K562 (cell line): ENCODE measurements at regions not wholly inside any gene's neighbourhood (a gene's known extent, or its start where the extent isn't known, plus 50 kb on each side); places are given as distances from the start of the nearest gene placed in this dataset.

Experiments
- ATAC-seq: fragments of 200-7000 bp; cut with Tn5 transposase; 3 replicates; pipeline ENCODE4 v1.9.1; 2020; ENCODE audit warnings: moderate library complexity
- BruUV-seq: library from RNA; stranded (reverse); fragments of 400-500 nt; replicated peaks from 2 replicates; lab custom pipeline; 2021; lab: Mats Ljungman, UMichigan
- CTCF ChIA-PET: fragments of 300-600 bp; formaldehyde crosslinking; extraction: SDS; loops from one replicate; lab custom pipeline; 2021; ENCODE audit warnings: low intra/inter-chr PET ratio; lab: Yijun Ruan, JAX
- POLR2A ChIA-PET: fragments of 300-600, 350-650 bp; sonication (Branson Sonifier 250); formaldehyde crosslinking; extraction: SDS; loops from one replicate; lab custom pipeline; 2021; ENCODE audit warnings: antibody characterized with exemption, inconsistent platforms; lab: Yijun Ruan, JAX
- DNase-seq, 4 experiments: peaks; one replicate each; pipeline versions ENCODE4 v3.0.0 to v3.0.0-alpha.2; 2011 to 2018; ENCODE audit warnings: low spot score in 3 of 4, mixed read lengths in 3 of 4; ENCODE audit errors: extremely low read depth in 1 of 4
- FAIRE-seq: peaks from 2 replicates; lab custom pipeline; 2011; peaks lifted over from hg19 to GRCh38; lab: Jason Lieb, UNC
- H2AFZ ChIP-seq: 2 replicates; pipeline ENCODE4 v1.6.0; 2011; ENCODE audit warnings: low read depth, low read length, control low read depth, inconsistent platforms
- H3K27ac ChIP-seq: fragments of 200-600 bp; 3 replicates; pipeline ENCODE4 v1.8.0; 2011; ENCODE audit warnings: low read depth, mild to moderate bottlenecking, control low read depth, inconsistent platforms, low read length, moderate library complexity, mixed read lengths; ENCODE audit errors: extremely low read depth
- H3K27me3 ChIP-seq, 2 experiments: fragments of 300-600 bp in 1 of 2; 2 replicates in 1 of 2; 3 replicates in 1 of 2; pipeline versions ENCODE4 v1.6.0 to v1.8.0; 2011; ENCODE audit warnings: inconsistent platforms in 2 of 2, low read length in 2 of 2, mild to moderate bottlenecking in 1 of 2, mixed read lengths in 1 of 2, moderate library complexity in 1 of 2; ENCODE audit not compliant: control insufficient read depth in 2 of 2, insufficient read depth in 2 of 2
- H3K36me3 ChIP-seq: fragments of 300-600 bp; 3 replicates; pipeline ENCODE4 v1.8.0; 2011; ENCODE audit warnings: mild to moderate bottlenecking, low read length, inconsistent platforms; ENCODE audit not compliant: control insufficient read depth, insufficient read depth
- H3K4me1 ChIP-seq, 2 experiments: fragments of 200-600 bp in 1 of 2; replicated peaks in 1 of 2; 2 replicates in 1 of 2; 3 replicates in 1 of 2; pipeline versions ENCODE4 v1.5.1 to v1.8.0; 2011; ENCODE audit warnings: inconsistent platforms in 2 of 2, low read length in 2 of 2, mild to moderate bottlenecking in 1 of 2, mixed read lengths in 1 of 2, moderate library complexity in 1 of 2; ENCODE audit not compliant: control insufficient read depth in 2 of 2, insufficient read depth in 2 of 2
- H3K4me2 ChIP-seq: 2 replicates; pipeline ENCODE4 v1.6.1; 2011; ENCODE audit warnings: low read length, control low read depth, inconsistent platforms, mixed read lengths; ENCODE audit not compliant: insufficient read depth
- H3K4me3 ChIP-seq: fragments of 200-600 bp; sonication (generic), shearing (Covaris generic); 2 replicates; pipeline ENCODE4 v1.5.1; 2016; ENCODE audit warnings: control low read depth, inconsistent platforms
- H3K79me2 ChIP-seq: fragments of 200-600 bp; 3 replicates; pipeline ENCODE4 v1.8.0; 2011; ENCODE audit warnings: low read length, inconsistent platforms; ENCODE audit not compliant: control insufficient read depth, insufficient read depth
- H3K9ac ChIP-seq, 2 experiments: 2 replicates each; pipeline versions ENCODE4 v1.6.0 to v1.6.1; 2011; ENCODE audit warnings: low read depth in 2 of 2, low read length in 2 of 2, control low read depth in 1 of 2, inconsistent platforms in 1 of 2, mild to moderate bottlenecking in 1 of 2, mixed read lengths in 1 of 2; ENCODE audit not compliant: insufficient read depth in 1 of 2
- H3K9me1 ChIP-seq: one replicate; pipeline ENCODE4 v1.6.0; 2011; ENCODE audit warnings: inconsistent platforms, mild to moderate bottlenecking, low read length, moderate library complexity; ENCODE audit not compliant: control insufficient read depth, insufficient read depth
- H3K9me3 ChIP-seq: replicated peaks from 2 replicates; pipeline ENCODE4 v1.5.1; 2011; ENCODE audit warnings: low read depth, low read length, inconsistent platforms; ENCODE audit not compliant: control insufficient read depth, insufficient read depth
- H4K20me1 ChIP-seq: replicated peaks from 2 replicates; pipeline ENCODE4 v1.6.1; 2011; ENCODE audit warnings: low read length, inconsistent platforms, mixed read lengths; ENCODE audit not compliant: control insufficient read depth, insufficient read depth
- CREB3L1 ChIP-seq: fragments of 450-650 bp; IDR thresholded peaks from 2 replicates; pipeline ENCODE4 v1.6.1; 2014; ENCODE audit warnings: low read depth, mild to moderate bottlenecking, moderate library complexity, borderline replicate concordance
- EWSR1 ChIP-seq: fragments of 450-650 bp; IDR thresholded peaks from 2 replicates; pipeline ENCODE4 v1.6.1; 2018; ENCODE audit warnings: borderline replicate concordance, mild to moderate bottlenecking, low read depth, moderate library complexity; ENCODE audit not compliant: partially characterized antibody
- HCFC1 ChIP-seq: IDR thresholded peaks from 2 replicates; pipeline ENCODE4 v1.6.1; 2012; ENCODE audit warnings: low read depth, low read length, improper control_type of control experiment
- IRF1 ChIP-seq: sonication (generic); formaldehyde crosslinking; IDR thresholded peaks from 2 replicates; pipeline ENCODE4 v1.8.0; 2022; ENCODE audit warnings: missing genetic modification reagents, mild to moderate bottlenecking, borderline replicate concordance
- MCM2 ChIP-seq: fragments of 450-650 bp; IDR thresholded peaks from 2 replicates; pipeline ENCODE4 v1.6.1; 2017; ENCODE audit warnings: low read depth, mild to moderate bottlenecking
- MTA3 ChIP-seq: fragments of 450-650 bp; formaldehyde crosslinking; IDR thresholded peaks from 2 replicates; pipeline ENCODE4 v1.6.1; 2017; ENCODE audit warnings: mild to moderate bottlenecking, borderline replicate concordance
- MXI1 ChIP-seq: IDR thresholded peaks from 2 replicates; pipeline ENCODE4 v1.6.1; 2011; ENCODE audit warnings: low read depth, mild to moderate bottlenecking, improper control_type of control experiment, low read length
- NFYB ChIP-seq: IDR thresholded peaks from 2 replicates; pipeline ENCODE4 v1.6.1; 2011; ENCODE audit warnings: mild to moderate bottlenecking, moderate library complexity; ENCODE audit not compliant: insufficient read length; ENCODE audit errors: extremely low read depth
- PCBP2 ChIP-seq: fragments of 200-400 bp; formaldehyde crosslinking; IDR thresholded peaks from 2 replicates; pipeline ENCODE4 v1.6.1; 2018; ENCODE audit warnings: low read length, low read depth, mild to moderate bottlenecking, moderate library complexity; ENCODE audit not compliant: poor library complexity, severe bottlenecking
- TSHZ1 ChIP-seq: fragments of 250-450 bp; sonication (Bioruptor Pico); IDR thresholded peaks from 2 replicates; pipeline ENCODE4 v1.4.0; 2020; ENCODE audit warnings: mild to moderate bottlenecking, moderate library complexity
- XRCC3 ChIP-seq: fragments of 450-650 bp; IDR thresholded peaks from 2 replicates; pipeline ENCODE4 v1.6.1; 2017; ENCODE audit warnings: mild to moderate bottlenecking, moderate library complexity
- ZBTB1 ChIP-seq: sonication (generic); formaldehyde crosslinking; IDR thresholded peaks from 2 replicates; pipeline ENCODE4 v1.8.1; 2023; ENCODE audit warnings: missing genetic modification reagents, low read depth, mild to moderate bottlenecking, borderline replicate concordance
- ZNF253 ChIP-seq: fragments of 250-450 bp; sonication (Bioruptor Pico); conservative IDR thresholded peaks from 2 replicates; pipeline ENCODE4 v1.6.1; 2021; ENCODE audit warnings: mild to moderate bottlenecking
- ZNF324 ChIP-seq: fragments of 250-450 bp; sonication (Bioruptor Pico); IDR thresholded peaks from 2 replicates; pipeline ENCODE4 v1.4.0; 2020; ENCODE audit warnings: mild to moderate bottlenecking
- ZNF589 ChIP-seq: fragments of 200-800 bp; sonication (Bioruptor generic); IDR thresholded peaks from 2 replicates; pipeline ENCODE4 v1.6.1; 2016; ENCODE audit warnings: low read depth, missing genetic modification characterization, missing compliant biosample characterization
- ZNF644 ChIP-seq: fragments of 200-800 bp; sonication (Bioruptor generic); IDR thresholded peaks from 2 replicates; pipeline ENCODE4 v1.6.1; 2016; ENCODE audit warnings: low read depth, missing genetic modification characterization, missing compliant biosample characterization
- ZNF766 ChIP-seq: fragments of 200-800 bp; sonication (Bioruptor generic); conservative IDR thresholded peaks from 2 replicates; pipeline ENCODE4 v1.6.1; 2016; ENCODE audit warnings: missing genetic modification characterization, missing compliant biosample characterization
- WGBS: fragments of 100-300 bp; shearing (Covaris generic); methylation state at CpG from one replicate; pipeline ENCODE4 v1.1.6; 2016; ENCODE audit warnings: low coverage, mixed read lengths; ENCODE audit not compliant: insufficient coverage; ENCODE audit errors: missing lambda C conversion rate; 5-methylcytosine and 5-hydroxymethylcytosine counted together
- in situ Hi-C: fragments of 300-500 bp; cut with MboI; formaldehyde crosslinking; loops from 4 replicates; pipeline ENCODE4 v1.15.0; 2018; ENCODE audit warnings: inconsistent platforms, mixed read lengths
- intact Hi-C: fragments of 100-400 bp; cut with micrococcal nuclease; formaldehyde crosslinking; loops from 2 replicates; pipeline ENCODE4 v1.14.2; 2022

- no peak for ATAC-seq
- Histone ChIP-seq H3K36me3 (no peaks in the 10 kb centered on the region), H3K27me3 (no peaks in the 10 kb centered on the region; a peak in 1 of 5 replicates), H2AFZ (no peak overlapping the region), H3K4me2 (no peak overlapping the region), H3K27ac (no peak overlapping the region), H3K79me2 (no peaks in the 10 kb centered on the region), H3K9ac (no peak overlapping the region), H3K9me3 (no peaks in the 10 kb centered on the region), H3K4me3 (no peak overlapping the region), H3K9me1 (no peaks in the 10 kb centered on the region), H3K4me1 (peaks cover 0 to 17% of the 10 kb centered on the region in 2 experiments; a peak in 4 of 5 replicates), H4K20me1 (no peaks in the 10 kb centered on the region)
- POLR2A ChIA-PET = no interaction called here
- no TSS peak for BruUV-seq
- CTCF ChIA-PET = no interaction called here
- DNase-seq = no peak
- intact Hi-C loops (loop anchor here (10.0 kb wide), 1 partner anchor 166 kb away; no protein-coding TSS in a partner anchor), in situ Hi-C loops (no loop called here)
- no peak for FAIRE-seq
- 22% methylated on average over 8 of the region's 8 CpGs for WGBS
- no peak for TF ChIP-seq ZNF324 (CRISPR knock-in tag)
- TF ChIP-seq MTA3 = no peak
- TF ChIP-seq EWSR1 = no peak
- no peak for TF ChIP-seq ZNF644 (tag)
- no peak for TF ChIP-seq XRCC3
- no peak for TF ChIP-seq CREB3L1
- TF ChIP-seq NFYB = no peak
- TF ChIP-seq MXI1 = no peak
- TF ChIP-seq HCFC1 = no peak
- no peak for TF ChIP-seq ZNF766 (CRISPR knock-in tag)
- no peak for TF ChIP-seq ZBTB1 (CRISPR knock-in tag)
- TF ChIP-seq ZNF589 = no peak
- no peak for TF ChIP-seq MCM2
- TF ChIP-seq PCBP2 = no peak
- TF ChIP-seq TSHZ1 (CRISPR knock-in tag) = 0 out of 2 replicates have a peak, but pooled peaks have one; percentile 26
- no peak for TF ChIP-seq IRF1 (CRISPR knock-in tag)
- TF ChIP-seq ZNF253 (CRISPR knock-in tag) = no peak
Measured at GRCh38 chrX:134738986-134739740, 57.8 kb downstream of the PABIR2 start.
